Psoas muscle (tissue), 7 donors: ENCODE measurements at regions not wholly inside any gene's neighbourhood (a gene's known extent, or its start where the extent isn't known, plus 50 kb on each side); places are given as distances from the start of the nearest gene placed in this dataset.

Experiments used
- ATAC-seq, 4 donors: fragments of 200-7000 bp; cut with Tn5 transposase; one replicate each; pipeline ENCODE4 v1.9.1; 2020; ENCODE audit warnings: moderate library complexity in 3 of 4, mild to moderate bottlenecking in 2 of 4
- DNase-seq, 2 donors: peaks; one replicate each; pipeline ENCODE4 v3.0.0-alpha.2; 2020
- H3K27ac ChIP-seq: fragments of 200-600 bp; one replicate; pipeline ENCODE4 v1.8.0; 2022
- H3K27me3 ChIP-seq, 3 donors: fragments of 200-600 bp in 1 of 3; one replicate each; pipeline versions ENCODE4 v1.6.1 to v1.8.0; 2013 to 2022; ENCODE audit warnings: low read length in 2 of 3, mild to moderate bottlenecking in 2 of 3, moderate library complexity in 1 of 3; ENCODE audit not compliant: insufficient read depth in 3 of 3
- H3K36me3 ChIP-seq, 2 donors: fragments of 200-600 bp in 1 of 2; one replicate each; pipeline versions ENCODE4 v1.6.1 to v1.8.0; 2013 to 2022; ENCODE audit warnings: low read depth in 1 of 2, mild to moderate bottlenecking in 1 of 2, moderate library complexity in 1 of 2; ENCODE audit not compliant: insufficient read depth in 1 of 2
- H3K4me1 ChIP-seq: fragments of 200-600 bp; one replicate; pipeline ENCODE4 v1.8.0; 2022
- H3K4me3 ChIP-seq: fragments of 200-600 bp; one replicate; pipeline ENCODE4 v1.8.0; 2022; ENCODE audit warnings: mild to moderate bottlenecking
- H3K9me3 ChIP-seq: fragments of 200-600 bp; one replicate; pipeline ENCODE4 v1.8.0; 2022
- WGBS, 3 donors: extraction: QIAGEN DNeasy Blood & Tissue Kit; methylation state at CpG; one replicate each; pipeline versions ENCODE4 v1.1.6 to v1.1.7; 2013; 5-methylcytosine and 5-hydroxymethylcytosine counted together
- intact Hi-C, 2 donors: fragments of 100-400 bp; cut with DNase I; formaldehyde crosslinking; loops; one replicate each; pipeline versions ENCODE4 v1.11.0 to v1.14.2; 2022
- TF ChIP-seq, protein P1 (sequence below): fragments of 200-600 bp; IDR thresholded peaks from one replicate; pipeline ENCODE4 v1.8.0; 2022; ENCODE audit warnings: antibody characterized with exemption
- donor health status: healthy with polysubstance abuse.
- donor health status: DM: no; HTN: no; CAD: no; lungs with moderate emphysema.
- donor health status: Bipolar disorder and iron deficiency.
- donor health status: healthy.
- donor health status: DM: yes; HTN: yes; CAD: no.
- donor health status: DM: no; HTN: no; CAD: no.
- donor health status: DM: yes; HTN: yes; CAD: no.

DNA sequence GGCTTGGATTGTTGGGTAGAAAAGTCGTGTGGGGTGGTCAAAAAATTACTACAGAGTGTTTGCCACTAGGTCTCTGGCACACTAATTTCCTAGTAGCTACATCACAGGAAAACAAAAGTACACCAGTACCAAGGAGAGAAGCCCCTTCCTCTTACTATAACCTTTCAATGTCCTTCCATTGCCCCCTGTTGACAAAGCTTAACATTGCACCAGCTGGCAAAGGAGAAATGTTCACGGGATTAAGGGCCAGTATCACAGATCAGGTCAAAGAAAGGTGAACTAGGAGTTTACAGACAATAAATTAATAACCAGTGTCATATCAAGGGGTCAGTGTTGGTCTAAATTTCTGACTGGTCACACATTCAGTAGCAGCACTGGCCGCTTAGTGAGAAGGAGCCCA, 1139.6 kb upstream of the FAM98A start:
- no peaks in the 10 kb centered on the region for H3K4me1 ChIP-seq
- no peak for ATAC-seq
- intact Hi-C loops, result no loop called here
- H3K4me3 ChIP-seq, result no peak overlapping the region
- no peak for DNase-seq
- H3K27ac ChIP-seq, result no peak overlapping the region
- TF ChIP-seq, protein P1, sequence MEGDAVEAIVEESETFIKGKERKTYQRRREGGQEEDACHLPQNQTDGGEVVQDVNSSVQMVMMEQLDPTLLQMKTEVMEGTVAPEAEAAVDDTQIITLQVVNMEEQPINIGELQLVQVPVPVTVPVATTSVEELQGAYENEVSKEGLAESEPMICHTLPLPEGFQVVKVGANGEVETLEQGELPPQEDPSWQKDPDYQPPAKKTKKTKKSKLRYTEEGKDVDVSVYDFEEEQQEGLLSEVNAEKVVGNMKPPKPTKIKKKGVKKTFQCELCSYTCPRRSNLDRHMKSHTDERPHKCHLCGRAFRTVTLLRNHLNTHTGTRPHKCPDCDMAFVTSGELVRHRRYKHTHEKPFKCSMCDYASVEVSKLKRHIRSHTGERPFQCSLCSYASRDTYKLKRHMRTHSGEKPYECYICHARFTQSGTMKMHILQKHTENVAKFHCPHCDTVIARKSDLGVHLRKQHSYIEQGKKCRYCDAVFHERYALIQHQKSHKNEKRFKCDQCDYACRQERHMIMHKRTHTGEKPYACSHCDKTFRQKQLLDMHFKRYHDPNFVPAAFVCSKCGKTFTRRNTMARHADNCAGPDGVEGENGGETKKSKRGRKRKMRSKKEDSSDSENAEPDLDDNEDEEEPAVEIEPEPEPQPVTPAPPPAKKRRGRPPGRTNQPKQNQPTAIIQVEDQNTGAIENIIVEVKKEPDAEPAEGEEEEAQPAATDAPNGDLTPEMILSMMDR, result no peak
- H3K9me3 ChIP-seq, result no peaks in the 10 kb centered on the region
- no peaks in the 10 kb centered on the region for H3K36me3 ChIP-seq
- no peaks in the 10 kb centered on the region for H3K27me3 ChIP-seq
- 36 to 52% (median 47%) methylated on average over 3 of the region's 3 CpGs for WGBS, 3 donors

DNA sequence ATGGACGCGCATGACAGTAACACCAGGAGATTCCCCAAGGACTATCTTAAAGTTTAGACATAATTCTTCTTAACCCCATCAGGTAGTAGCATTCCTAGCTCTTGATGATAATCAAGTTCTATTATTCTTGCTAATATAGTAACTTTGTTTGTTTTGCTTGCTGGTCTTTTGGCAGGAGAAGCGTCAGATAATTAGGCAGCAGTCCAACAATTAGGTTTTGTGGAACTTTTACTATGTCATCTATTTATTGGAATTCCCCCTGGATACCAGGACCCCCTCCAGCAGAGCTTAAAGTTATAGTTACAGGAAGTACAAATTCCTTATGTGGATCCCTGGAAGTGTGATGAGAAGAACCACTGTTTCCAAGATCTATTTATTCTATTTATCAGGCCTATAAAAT, 1138.0 kb upstream of the FAM98A start:
- no peaks in the 10 kb centered on the region for H3K36me3 ChIP-seq
- no peaks in the 10 kb centered on the region for H3K4me1 ChIP-seq
- no peaks in the 10 kb centered on the region for H3K9me3 ChIP-seq
- ATAC-seq (no peak), DNase-seq (no peak)
- TF ChIP-seq, protein P1, result no peak
- H3K27me3 ChIP-seq, result no peaks in the 10 kb centered on the region
- no peak overlapping the region for H3K27ac ChIP-seq
- H3K4me3 ChIP-seq, result no peak overlapping the region
- 63 to 71% (median 68%) methylated on average over 3 of the region's 3 CpGs for WGBS, 3 donors
- intact Hi-C loops, result no loop called here

DNA sequence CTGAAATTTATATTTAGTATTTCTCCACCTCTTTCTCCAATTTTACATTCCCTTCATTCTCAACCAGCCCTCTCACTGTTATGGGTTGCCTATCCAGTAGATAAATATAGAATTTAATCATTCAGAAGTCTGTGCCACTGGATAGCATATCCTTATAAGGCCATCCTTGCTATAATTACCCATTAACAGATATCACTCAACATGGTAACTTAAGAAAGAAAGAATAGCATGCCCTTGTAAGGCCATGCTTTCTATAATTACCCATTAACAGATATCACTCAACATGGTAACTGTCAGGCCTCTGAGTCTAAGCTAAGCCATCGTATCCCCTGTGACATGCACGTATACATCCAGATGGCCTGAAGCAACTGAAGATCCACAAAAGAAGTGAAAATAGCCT, 1137.4 kb upstream of the FAM98A start:
- DNase-seq (no peak), ATAC-seq (no peak)
- no peaks in the 10 kb centered on the region for H3K9me3 ChIP-seq
- 49 to 69% (median 57%) methylated on average over 2 of the region's 2 CpGs for WGBS, 3 donors
- intact Hi-C loops, result no loop called here
- H3K27me3 ChIP-seq, result no peaks in the 10 kb centered on the region
- H3K27ac ChIP-seq, result no peak overlapping the region
- H3K4me1 ChIP-seq, result no peaks in the 10 kb centered on the region
- H3K4me3 ChIP-seq, result no peak overlapping the region
- H3K36me3 ChIP-seq, result no peaks in the 10 kb centered on the region
- TF ChIP-seq, protein P1, result no peak

DNA sequence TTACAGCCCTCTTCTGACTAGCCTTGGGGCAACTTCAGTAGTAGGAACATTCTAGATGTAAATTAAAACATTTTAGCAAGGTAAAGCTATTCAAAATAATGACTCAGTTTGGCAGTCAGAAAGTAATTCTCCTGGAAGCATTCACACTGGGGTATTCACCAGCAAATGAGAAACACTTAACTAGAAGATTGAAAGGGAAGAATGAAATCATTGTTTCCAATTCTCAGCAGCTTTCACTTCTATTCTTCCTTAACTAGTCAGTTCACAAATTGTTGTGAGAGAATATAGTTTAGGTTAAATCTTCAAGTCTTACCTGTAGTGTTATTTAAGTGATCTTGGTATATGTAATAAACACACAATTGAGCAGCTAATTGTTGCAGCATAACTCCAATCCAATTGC, 1135.6 kb upstream of the FAM98A start:
- ATAC-seq, result no peak
- DNase-seq, result no peak

DNA sequence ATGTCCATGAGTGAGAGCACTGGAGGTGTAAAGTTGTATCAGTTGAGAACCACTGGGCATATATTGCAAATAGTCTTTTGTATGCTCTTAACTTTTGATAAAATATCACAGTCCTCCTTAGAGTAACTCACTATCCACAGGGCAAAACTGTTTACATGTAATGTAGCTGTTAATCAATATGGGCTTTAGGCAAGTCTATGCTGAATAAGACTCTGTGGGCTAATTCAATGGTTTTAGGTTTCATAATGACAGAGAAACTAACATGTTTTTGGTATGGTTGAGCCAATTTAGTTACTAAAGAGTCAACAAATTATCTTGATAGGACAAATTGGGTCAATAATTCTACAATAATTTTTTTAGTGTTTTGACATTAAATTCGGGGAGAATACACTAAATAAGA, 1134.9 kb upstream of the FAM98A start:
- 53 to 66% (median 54%) methylated on average over 1 of the region's 1 CpG for WGBS, 3 donors
- no peaks in the 10 kb centered on the region for H3K36me3 ChIP-seq
- H3K4me1 ChIP-seq, result no peaks in the 10 kb centered on the region
- intact Hi-C loops, result no loop called here
- TF ChIP-seq, protein P1, result no peak
- no peaks in the 10 kb centered on the region for H3K9me3 ChIP-seq
- ATAC-seq, result no peak
- no peak overlapping the region for H3K27ac ChIP-seq
- DNase-seq, result no peak
- H3K4me3 ChIP-seq, result no peak overlapping the region
- H3K27me3 ChIP-seq, result no peaks in the 10 kb centered on the region

More for the DNA sequence above, 1135.6 kb upstream of the FAM98A start:
- H3K36me3 ChIP-seq, result no peaks in the 10 kb centered on the region
- intact Hi-C loops, result no loop called here
- TF ChIP-seq, protein P1, result no peak
- H3K27me3 ChIP-seq, result no peaks in the 10 kb centered on the region
- no peak overlapping the region for H3K4me3 ChIP-seq
- H3K4me1 ChIP-seq, result no peaks in the 10 kb centered on the region
- H3K9me3 ChIP-seq, result no peaks in the 10 kb centered on the region
- H3K27ac ChIP-seq, result no peak overlapping the region
